Body of pancreas (tissue), 4 donors: ENCODE measurements at regions not wholly inside any gene's neighbourhood (a gene's known extent, or its start where the extent isn't known, plus 50 kb on each side); places are given as distances from the start of the nearest gene placed in this dataset.

Source experiments
- ATAC-seq: fragments of 150-250 bp; one replicate; pipeline ENCODE4 v1.9.1; 2016
- DNase-seq, 4 donors: peaks; one replicate each; pipeline ENCODE4 v3.0.0-alpha.2; 2019
- H3K27ac ChIP-seq, 4 donors: fragments of 200-600 bp; sonication (generic); 1 replicate in 3 of 4; 2 replicates in 1 of 4; pipeline versions ENCODE4 v1.5.1 to v1.6.1; 2016 to 2019; ENCODE audit warnings: mild to moderate bottlenecking in 1 of 4, mixed read lengths in 1 of 4, moderate library complexity in 1 of 4
- H3K27me3 ChIP-seq, 2 donors: fragments of 200-600 bp; sonication (generic); one replicate each; pipeline ENCODE4 v1.6.0; 2016; ENCODE audit warnings: mild to moderate bottlenecking in 1 of 2
- H3K36me3 ChIP-seq, 2 donors: fragments of 200-600 bp; sonication (generic); replicated peaks in 1 of 2; 2 replicates each; pipeline ENCODE4 v1.5.1; 2016; ENCODE audit warnings: low read depth in 2 of 2; ENCODE audit not compliant: insufficient read depth in 1 of 2
- H3K4me1 ChIP-seq: fragments of 200-600 bp; sonication (generic); one replicate; pipeline ENCODE4 v1.6.0; 2016
- H3K4me3 ChIP-seq, 2 donors: fragments of 200-600 bp; sonication (generic); 1 replicate in 1 of 2; 2 replicates in 1 of 2; pipeline ENCODE4 v1.5.1; 2016 to 2019
- H3K9me3 ChIP-seq, 3 donors: fragments of 200-600 bp; sonication (generic); 1 replicate in 2 of 3; 2 replicates in 1 of 3; pipeline ENCODE4 v1.5.1; 2016
- CTCF ChIP-seq, 7 experiments: fragments of 450-650 bp in 4 of 7; fragments of 200-600 bp in 3 of 7; sonication (generic) in 3 of 7; IDR thresholded peaks; one replicate each; pipeline ENCODE4 v1.5.1; 2016 to 2019; ENCODE audit warnings: antibody characterized with exemption in 7 of 7
- POLR2A ChIP-seq, 3 donors: fragments of 450-650 bp; IDR thresholded peaks; one replicate each; pipeline ENCODE4 v1.6.1; 2016; ENCODE audit warnings: antibody characterized with exemption in 3 of 3, mild to moderate bottlenecking in 2 of 3
- WGBS, 2 donors: methylation state at CpG; one replicate each; pipeline ENCODE4 v1.1.5; 2017; 5-methylcytosine and 5-hydroxymethylcytosine counted together
- intact Hi-C: fragments of 100-400 bp; cut with DNase I; formaldehyde crosslinking; loops from one replicate; pipeline ENCODE4 v1.15.1; 2023

DNA sequence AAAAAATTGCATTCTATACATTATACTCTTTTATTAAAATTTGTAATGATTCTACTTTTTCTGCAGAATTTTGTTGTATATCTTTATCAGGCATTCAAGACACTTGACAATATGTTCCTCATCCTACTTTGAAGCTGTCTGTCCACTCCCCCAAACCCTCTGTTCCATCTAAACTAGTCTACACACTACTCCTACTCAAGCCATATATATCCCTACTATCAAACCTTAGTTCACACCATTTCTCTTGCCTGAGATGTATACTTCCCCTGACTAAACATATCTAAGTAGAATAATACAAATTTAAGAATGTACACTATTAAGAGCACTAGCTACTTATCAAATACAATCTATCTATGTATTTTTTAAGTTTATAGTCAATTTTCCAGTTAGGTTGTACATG, 107.1 kb upstream of the FTMT start:
- no peak for DNase-seq
- Histone ChIP-seq H3K4me3 (no peak overlapping the region), H3K9me3 (peaks cover 0 to 1% (median 0%) of the 10 kb centered on the region in 3 donors), H3K4me1 (no peaks in the 10 kb centered on the region), H3K27ac (no peak overlapping the region), H3K36me3 (no peaks in the 10 kb centered on the region), H3K27me3 (no peaks in the 10 kb centered on the region)
- no peak for ATAC-seq
- intact Hi-C loops = no loop called here
- no peak for TF ChIP-seq POLR2A (IDR thresholded peaks at IDR 0.05)
- no peak for TF ChIP-seq CTCF (IDR thresholded peaks at IDR 0.05)

DNA sequence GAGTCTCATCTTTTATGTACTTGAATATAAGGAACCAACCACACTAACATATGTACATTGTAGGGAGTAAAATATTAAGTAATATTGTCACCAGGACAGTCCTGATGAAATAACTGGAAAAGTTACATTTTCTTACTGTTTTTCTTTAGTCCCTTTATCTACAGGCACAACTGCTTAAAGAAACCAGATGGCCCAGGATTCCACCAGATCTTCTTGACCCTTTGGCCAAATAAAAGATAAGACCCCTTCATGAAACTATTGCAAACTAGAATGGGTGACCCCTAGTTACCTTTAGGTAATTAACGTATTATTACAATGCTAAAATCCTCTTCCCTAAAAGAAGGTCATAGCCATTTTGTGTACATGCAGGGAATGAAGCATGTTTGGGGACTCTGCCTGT, 106.3 kb upstream of the FTMT start:
- no peak overlapping the region for H3K4me3 ChIP-seq
- H3K9me3 ChIP-seq = no peaks in the 10 kb centered on the region
- no peaks in the 10 kb centered on the region for H3K4me1 ChIP-seq
- no peaks in the 10 kb centered on the region for H3K36me3 ChIP-seq
- intact Hi-C loops = no loop called here
- no peak overlapping the region for H3K27ac ChIP-seq
- ATAC-seq = no peak
- DNase-seq = no peak
- 47 to 59% methylated on average over 1 of the region's 1 CpG for WGBS, 2 donors
- TF ChIP-seq CTCF (IDR thresholded peaks at IDR 0.05) (no peak), POLR2A (IDR thresholded peaks at IDR 0.05) (no peak)
- H3K27me3 ChIP-seq = no peaks in the 10 kb centered on the region

DNA sequence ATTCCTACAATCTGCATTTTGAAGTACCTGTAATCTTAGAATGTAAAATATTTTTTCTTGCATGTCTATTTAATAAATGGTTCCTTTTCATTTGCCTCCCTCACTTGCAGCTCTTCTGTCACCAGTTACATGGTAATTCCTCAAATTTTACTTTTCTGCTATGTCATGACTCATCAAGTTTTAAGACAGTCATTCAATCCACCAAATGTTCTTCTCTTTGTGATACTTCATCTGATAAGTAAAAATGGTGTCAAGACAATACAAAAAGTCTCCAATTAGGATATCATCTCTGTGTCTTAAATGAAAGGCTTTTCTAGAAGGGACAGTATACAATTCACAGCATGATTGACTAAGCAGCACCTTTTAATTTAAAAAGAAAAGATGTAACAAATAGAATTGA, 104.9 kb upstream of the FTMT start:
- no peak overlapping the region for H3K27ac ChIP-seq
- no peaks in the 10 kb centered on the region for H3K9me3 ChIP-seq
- no peaks in the 10 kb centered on the region for H3K27me3 ChIP-seq
- no peaks in the 10 kb centered on the region for H3K4me1 ChIP-seq
- TF ChIP-seq CTCF (IDR thresholded peaks at IDR 0.05) = no peak
- TF ChIP-seq POLR2A (IDR thresholded peaks at IDR 0.05) = no peak
- intact Hi-C loops = no loop called here
- H3K36me3 ChIP-seq = no peaks in the 10 kb centered on the region
- no peak overlapping the region for H3K4me3 ChIP-seq
- DNase-seq = no peak
- no peak for ATAC-seq

DNA sequence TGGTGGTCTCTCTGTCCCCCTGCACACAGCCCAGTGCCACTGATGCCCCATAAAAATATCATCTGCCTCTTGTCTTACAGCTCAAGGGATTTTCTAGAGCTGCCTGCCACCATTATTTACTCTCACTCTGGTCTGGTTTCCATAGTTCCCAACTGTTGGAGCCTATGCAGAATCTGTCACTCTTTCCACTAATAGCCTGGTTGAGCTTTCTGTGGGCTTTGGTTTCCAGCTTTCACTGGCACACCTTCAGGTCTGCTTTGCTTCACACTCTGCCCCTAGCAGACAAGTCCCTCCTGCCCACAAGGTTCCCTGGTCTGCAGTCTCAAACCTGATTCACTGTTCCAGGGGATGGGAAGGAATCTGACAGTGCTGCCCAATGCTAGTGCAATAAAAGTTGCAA, 103.0 kb upstream of the FTMT start:
- Histone ChIP-seq H3K4me1 (no peaks in the 10 kb centered on the region), H3K27me3 (no peaks in the 10 kb centered on the region), H3K27ac (no peak overlapping the region), H3K36me3 (no peaks in the 10 kb centered on the region), H3K4me3 (no peak overlapping the region), H3K9me3 (no peaks in the 10 kb centered on the region)
- intact Hi-C loops = no loop called here
- ATAC-seq = no peak
- TF ChIP-seq CTCF (IDR thresholded peaks at IDR 0.05) = no peak
- no peak for TF ChIP-seq POLR2A (IDR thresholded peaks at IDR 0.05)
- DNase-seq = no peak

DNA sequence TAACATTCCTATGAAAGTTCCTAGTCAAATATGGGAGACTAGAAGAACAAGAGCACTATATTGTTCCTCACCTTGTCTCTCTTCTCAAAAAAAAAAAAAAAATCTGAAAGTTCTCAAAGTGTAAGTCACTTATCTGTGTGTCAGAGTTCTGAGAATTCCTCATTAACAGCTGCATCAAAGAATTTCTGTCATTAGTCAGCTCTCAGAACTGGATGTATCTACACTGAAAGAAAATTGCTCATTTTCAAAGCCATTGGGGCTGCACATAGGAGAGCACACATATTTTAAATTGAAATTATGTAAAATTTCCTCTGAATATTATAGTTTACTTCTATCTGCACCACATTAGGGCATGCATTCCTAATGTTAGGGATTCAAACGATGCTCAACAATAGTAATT, 99.5 kb upstream of the FTMT start:
- TF ChIP-seq CTCF (IDR thresholded peaks at IDR 0.05) (no peak), POLR2A (IDR thresholded peaks at IDR 0.05) (no peak)
- Histone ChIP-seq H3K36me3 (no peaks in the 10 kb centered on the region), H3K9me3 (no peaks in the 10 kb centered on the region), H3K4me1 (no peaks in the 10 kb centered on the region), H3K27me3 (no peaks in the 10 kb centered on the region), H3K27ac (no peak overlapping the region), H3K4me3 (no peak overlapping the region)
- DNase-seq (no peak), ATAC-seq (no peak)
- WGBS, 2 donors = 70 to 79% methylated on average over 1 of the region's 1 CpG
- intact Hi-C loops = no loop called here
